ENCODE measurements at regions not wholly inside any gene's neighbourhood (a gene's known extent, or its start where the extent isn't known, plus 50 kb on each side); places are given as distances from the start of the nearest gene placed in this dataset.

DNA sequence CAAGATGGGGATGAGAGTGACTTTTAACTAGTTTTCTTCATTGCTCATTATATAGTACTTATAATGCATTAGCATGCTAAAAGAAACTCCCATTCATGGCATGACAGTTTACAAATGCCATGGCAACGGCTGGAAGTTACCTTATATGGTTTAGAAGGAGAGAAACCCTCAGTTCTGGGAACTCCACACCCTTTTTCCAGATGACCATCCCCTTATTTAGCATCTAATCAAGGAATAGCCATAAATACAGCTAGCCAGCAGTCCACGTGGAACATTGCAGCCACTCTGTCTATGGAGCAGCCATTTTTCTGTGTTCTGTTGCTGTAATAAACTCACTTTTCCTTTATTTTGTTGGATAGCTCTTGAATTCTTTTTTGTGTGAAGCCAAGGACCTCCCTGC is 1137.8 kb downstream of the CDH18 start:
- no peak for TF ChIP-seq POLR2AphosphoS5 (IDR thresholded peaks at IDR 0.05; ENCODE audit: low read depth, low read length)
- TF ChIP-seq, protein P1, sequence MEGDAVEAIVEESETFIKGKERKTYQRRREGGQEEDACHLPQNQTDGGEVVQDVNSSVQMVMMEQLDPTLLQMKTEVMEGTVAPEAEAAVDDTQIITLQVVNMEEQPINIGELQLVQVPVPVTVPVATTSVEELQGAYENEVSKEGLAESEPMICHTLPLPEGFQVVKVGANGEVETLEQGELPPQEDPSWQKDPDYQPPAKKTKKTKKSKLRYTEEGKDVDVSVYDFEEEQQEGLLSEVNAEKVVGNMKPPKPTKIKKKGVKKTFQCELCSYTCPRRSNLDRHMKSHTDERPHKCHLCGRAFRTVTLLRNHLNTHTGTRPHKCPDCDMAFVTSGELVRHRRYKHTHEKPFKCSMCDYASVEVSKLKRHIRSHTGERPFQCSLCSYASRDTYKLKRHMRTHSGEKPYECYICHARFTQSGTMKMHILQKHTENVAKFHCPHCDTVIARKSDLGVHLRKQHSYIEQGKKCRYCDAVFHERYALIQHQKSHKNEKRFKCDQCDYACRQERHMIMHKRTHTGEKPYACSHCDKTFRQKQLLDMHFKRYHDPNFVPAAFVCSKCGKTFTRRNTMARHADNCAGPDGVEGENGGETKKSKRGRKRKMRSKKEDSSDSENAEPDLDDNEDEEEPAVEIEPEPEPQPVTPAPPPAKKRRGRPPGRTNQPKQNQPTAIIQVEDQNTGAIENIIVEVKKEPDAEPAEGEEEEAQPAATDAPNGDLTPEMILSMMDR (IDR thresholded peaks at IDR 0.05), result no peak
- TF ChIP-seq REST (IDR thresholded peaks at IDR 0.05; ENCODE audit: insufficient read depth in 1 of 2, low read depth in 2 of 2, low read length in 1 of 2), result no peak
- no peak for TF ChIP-seq TCF7L2 (IDR thresholded peaks at IDR 0.05; ENCODE audit: low read depth, low read length)
- TF ChIP-seq SIN3A (IDR thresholded peaks at IDR 0.05; ENCODE audit: borderline replicate concordance, insufficient read depth, low read depth, low read length), result no peak
